ENCODE measurements at regions not wholly inside any gene's neighbourhood (a gene's known extent, or its start where the extent isn't known, plus 50 kb on each side); places are given as distances from the start of the nearest gene placed in this dataset.

DNA sequence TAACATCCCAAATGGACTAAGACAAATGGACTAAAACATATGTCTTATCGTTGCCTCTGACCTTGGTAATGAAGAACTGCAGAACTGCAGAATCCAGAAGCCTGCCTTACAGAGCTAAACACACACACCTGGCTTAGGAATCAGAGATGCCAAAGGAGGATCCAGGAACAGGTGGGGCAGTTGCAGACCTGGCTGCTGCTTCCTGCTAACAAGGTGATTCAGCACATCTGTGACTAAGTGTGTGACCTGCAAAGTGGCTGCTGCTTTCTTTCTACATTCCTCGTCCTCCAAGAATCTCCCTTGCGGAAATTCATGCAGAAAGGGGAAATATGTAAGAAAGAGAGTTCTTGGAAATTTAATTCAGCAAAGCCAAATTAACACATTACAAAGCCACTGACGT, 96.8 kb upstream of the NLGN4X start:
- H3K4me3 ChIP-seq (ENCODE audit: low read depth in 1 of 3, low read length in 3 of 3): no peak overlapping the region
- H3K27ac ChIP-seq (ENCODE audit: low read depth in 1 of 2, low read length in 2 of 2): no peak overlapping the region
- H3K27me3 ChIP-seq (ENCODE audit: control insufficient read depth in 4 of 4, insufficient read depth in 4 of 4, low read length in 3 of 4): no peaks in the 10 kb centered on the region
- no peak for TF ChIP-seq FOXA2 (IDR thresholded peaks at IDR 0.05)
- no peak for TF ChIP-seq ZBTB33 (IDR thresholded peaks at IDR 0.05)
- TF ChIP-seq JUND (IDR thresholded peaks at IDR 0.05): no peak
- no peak for TF ChIP-seq YY1 (IDR thresholded peaks at IDR 0.05)
- no peak for TF ChIP-seq SP1 (IDR thresholded peaks at IDR 0.05)
- TF ChIP-seq, protein P1, sequence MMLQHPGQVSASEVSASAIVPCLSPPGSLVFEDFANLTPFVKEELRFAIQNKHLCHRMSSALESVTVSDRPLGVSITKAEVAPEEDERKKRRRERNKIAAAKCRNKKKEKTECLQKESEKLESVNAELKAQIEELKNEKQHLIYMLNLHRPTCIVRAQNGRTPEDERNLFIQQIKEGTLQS (IDR thresholded peaks at IDR 0.05): no peak
- no peak for TF ChIP-seq RXRA (IDR thresholded peaks at IDR 0.05)
- H3K9ac ChIP-seq (ENCODE audit: low read depth in 1 of 2, low read length in 2 of 2): no peak overlapping the region
- H3K9me3 ChIP-seq (ENCODE audit: control insufficient read depth in 4 of 4, low read length in 3 of 4): no peaks in the 10 kb centered on the region
- WGBS: 63% methylated on average over 4 of the region's 4 CpGs
- DNase-seq (ENCODE audit: low spot score): no peak
- H3K4me1 ChIP-seq (ENCODE audit: control insufficient read depth in 4 of 4, insufficient read depth in 4 of 4, low read length in 3 of 4): no peaks in the 10 kb centered on the region
- H3K36me3 ChIP-seq (ENCODE audit: control insufficient read depth in 4 of 4, insufficient read depth in 3 of 4, low read depth in 1 of 4, low read length in 3 of 4): no peaks in the 10 kb centered on the region

GRCh38 chrX:6313356-6313755, 84.7 kb upstream of the NLGN4X start:
- Histone ChIP-seq H3K36me3 (ENCODE audit: control insufficient read depth in 4 of 4, insufficient read depth in 3 of 4, low read depth in 1 of 4, low read length in 3 of 4) (no peaks in the 10 kb centered on the region), H3K4me3 (ENCODE audit: low read depth in 1 of 3, low read length in 3 of 3) (no peak overlapping the region), H3K9ac (ENCODE audit: low read depth in 1 of 2, low read length in 2 of 2) (no peak overlapping the region), H3K9me3 (ENCODE audit: control insufficient read depth in 4 of 4, low read length in 3 of 4) (no peaks in the 10 kb centered on the region), H3K27me3 (ENCODE audit: control insufficient read depth in 4 of 4, insufficient read depth in 4 of 4, low read length in 3 of 4) (no peaks in the 10 kb centered on the region), H3K27ac (ENCODE audit: low read depth in 1 of 2, low read length in 2 of 2) (no peak overlapping the region), H3K4me1 (ENCODE audit: control insufficient read depth in 4 of 4, insufficient read depth in 4 of 4, low read length in 3 of 4) (no peaks in the 10 kb centered on the region)
- WGBS: 64% methylated on average over 4 of the region's 4 CpGs
- DNase-seq (ENCODE audit: low spot score): no peak
- no peak for TF ChIP-seq NR2F2 (IDR thresholded peaks at IDR 0.05)
- no peak for TF ChIP-seq HNF4G (IDR thresholded peaks at IDR 0.05)
- no peak for TF ChIP-seq CTCF (IDR thresholded peaks at IDR 0.05; ENCODE audit: low read depth, low read length, missing input control)
- no peak for TF ChIP-seq GABPA (IDR thresholded peaks at IDR 0.05 in 1 of 2, conservative IDR thresholded peaks at IDR 0.05 in 1 of 2)
- no peak for TF ChIP-seq ZBTB33 (IDR thresholded peaks at IDR 0.05)
- TF ChIP-seq TAF1 (conservative IDR thresholded peaks at IDR 0.05): no peak
- no peak for TF ChIP-seq FOXA2 (IDR thresholded peaks at IDR 0.05)
- TF ChIP-seq, protein P2, sequence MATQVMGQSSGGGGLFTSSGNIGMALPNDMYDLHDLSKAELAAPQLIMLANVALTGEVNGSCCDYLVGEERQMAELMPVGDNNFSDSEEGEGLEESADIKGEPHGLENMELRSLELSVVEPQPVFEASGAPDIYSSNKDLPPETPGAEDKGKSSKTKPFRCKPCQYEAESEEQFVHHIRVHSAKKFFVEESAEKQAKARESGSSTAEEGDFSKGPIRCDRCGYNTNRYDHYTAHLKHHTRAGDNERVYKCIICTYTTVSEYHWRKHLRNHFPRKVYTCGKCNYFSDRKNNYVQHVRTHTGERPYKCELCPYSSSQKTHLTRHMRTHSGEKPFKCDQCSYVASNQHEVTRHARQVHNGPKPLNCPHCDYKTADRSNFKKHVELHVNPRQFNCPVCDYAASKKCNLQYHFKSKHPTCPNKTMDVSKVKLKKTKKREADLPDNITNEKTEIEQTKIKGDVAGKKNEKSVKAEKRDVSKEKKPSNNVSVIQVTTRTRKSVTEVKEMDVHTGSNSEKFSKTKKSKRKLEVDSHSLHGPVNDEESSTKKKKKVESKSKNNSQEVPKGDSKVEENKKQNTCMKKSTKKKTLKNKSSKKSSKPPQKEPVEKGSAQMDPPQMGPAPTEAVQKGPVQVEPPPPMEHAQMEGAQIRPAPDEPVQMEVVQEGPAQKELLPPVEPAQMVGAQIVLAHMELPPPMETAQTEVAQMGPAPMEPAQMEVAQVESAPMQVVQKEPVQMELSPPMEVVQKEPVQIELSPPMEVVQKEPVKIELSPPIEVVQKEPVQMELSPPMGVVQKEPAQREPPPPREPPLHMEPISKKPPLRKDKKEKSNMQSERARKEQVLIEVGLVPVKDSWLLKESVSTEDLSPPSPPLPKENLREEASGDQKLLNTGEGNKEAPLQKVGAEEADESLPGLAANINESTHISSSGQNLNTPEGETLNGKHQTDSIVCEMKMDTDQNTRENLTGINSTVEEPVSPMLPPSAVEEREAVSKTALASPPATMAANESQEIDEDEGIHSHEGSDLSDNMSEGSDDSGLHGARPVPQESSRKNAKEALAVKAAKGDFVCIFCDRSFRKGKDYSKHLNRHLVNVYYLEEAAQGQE (IDR thresholded peaks at IDR 0.05): no peak
- no peak for TF ChIP-seq SP1 (IDR thresholded peaks at IDR 0.05)
- no peak for TF ChIP-seq RXRA (IDR thresholded peaks at IDR 0.05)
